Right atrium auricular region (tissue), 2 donors: ENCODE measurements at regions not wholly inside any gene's neighbourhood (a gene's known extent, or its start where the extent isn't known, plus 50 kb on each side); places are given as distances from the start of the nearest gene placed in this dataset.

Experiments
- DNase-seq: peaks from one replicate; pipeline ENCODE4 v3.0.0-alpha.2; 2019; ENCODE audit warnings: low spot score
- H3K27ac ChIP-seq, 2 donors: fragments of 200-600 bp; sonication (generic); 1 replicate in 1 of 2; 2 replicates in 1 of 2; pipeline ENCODE4 v1.5.1; 2016 to 2019
- H3K27me3 ChIP-seq, 2 donors: fragments of 200-600 bp; sonication (generic); one replicate each; pipeline versions ENCODE4 v1.5.1 to v1.6.0; 2017 to 2019
- H3K36me3 ChIP-seq: fragments of 200-600 bp; sonication (generic); one replicate; pipeline ENCODE4 v1.5.1; 2016
- H3K4me1 ChIP-seq, 2 donors: fragments of 200-600 bp; sonication (generic); one replicate each; pipeline versions ENCODE4 v1.5.1 to v1.6.0; 2017 to 2019
- H3K4me3 ChIP-seq, 2 donors: fragments of 200-600 bp; sonication (generic); 1 replicate in 1 of 2; 2 replicates in 1 of 2; pipeline ENCODE4 v1.5.1; 2017 to 2019; ENCODE audit warnings: mild to moderate bottlenecking in 1 of 2, moderate library complexity in 1 of 2
- H3K9me3 ChIP-seq, 2 donors: fragments of 200-600 bp; sonication (generic); one replicate each; pipeline ENCODE4 v1.5.1; 2019
- CTCF ChIP-seq, 2 donors: fragments of 200-600 bp; sonication (generic); IDR thresholded peaks; one replicate each; pipeline ENCODE4 v1.5.1; 2019; ENCODE audit warnings: antibody characterized with exemption in 2 of 2

DNA sequence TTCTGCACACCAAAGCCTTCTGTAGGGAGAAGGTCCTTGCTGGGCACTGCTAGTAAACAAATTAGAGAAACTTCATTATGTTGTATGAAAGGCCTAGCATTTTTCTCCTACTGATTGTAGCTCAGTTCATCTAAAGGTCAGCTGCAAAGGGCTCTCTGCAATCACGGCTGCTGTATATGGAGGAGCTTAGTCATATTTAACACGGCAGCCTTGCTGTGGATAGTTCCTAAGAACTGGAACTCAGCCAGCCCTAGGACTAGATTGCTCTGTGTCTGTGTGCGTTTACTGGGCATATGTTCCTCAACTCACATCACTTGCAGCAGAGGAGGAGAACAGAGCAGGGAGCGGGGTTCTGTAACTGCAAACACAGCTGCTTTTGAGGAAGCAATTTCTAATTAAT is 1103.9 kb upstream of the KLHL29 start:
- peaks cover 0 to 12% of the 10 kb centered on the region in 2 donors for H3K4me1 ChIP-seq
- H3K4me3 ChIP-seq: no peak overlapping the region
- no peak for TF ChIP-seq CTCF (IDR thresholded peaks at IDR 0.05)
- DNase-seq: no peak
- H3K27ac ChIP-seq: no peak overlapping the region
- H3K27me3 ChIP-seq: no peaks in the 10 kb centered on the region
- no peaks in the 10 kb centered on the region for H3K36me3 ChIP-seq
- no peaks in the 10 kb centered on the region for H3K9me3 ChIP-seq

DNA sequence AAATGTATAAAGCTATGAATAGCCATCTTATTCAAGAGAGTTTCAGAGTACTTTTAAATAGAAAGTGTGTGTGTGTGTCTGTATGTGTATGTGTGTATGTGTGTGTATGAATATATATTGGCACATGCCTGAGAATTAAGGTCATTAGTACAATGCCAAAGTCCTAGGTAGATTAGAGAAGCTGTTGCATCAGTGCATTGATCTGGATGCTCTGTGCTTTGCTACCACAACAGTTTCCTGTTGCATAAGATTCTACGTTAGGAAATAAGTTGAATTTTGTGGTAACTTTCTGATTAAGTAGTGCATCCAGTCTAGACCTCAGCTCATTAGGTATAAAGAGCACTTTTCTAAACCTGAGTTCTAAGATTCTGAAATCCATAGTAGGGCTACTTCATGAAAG is 1102.8 kb upstream of the KLHL29 start:
- H3K27me3 ChIP-seq: no peaks in the 10 kb centered on the region
- no peak for DNase-seq
- H3K9me3 ChIP-seq: no peaks in the 10 kb centered on the region
- no peak for TF ChIP-seq CTCF (IDR thresholded peaks at IDR 0.05)
- H3K36me3 ChIP-seq: no peaks in the 10 kb centered on the region
- no peak overlapping the region for H3K27ac ChIP-seq
- no peak overlapping the region for H3K4me3 ChIP-seq
- peaks cover 0 to 12% of the 10 kb centered on the region in 2 donors for H3K4me1 ChIP-seq

GRCh38 chr2:22282916-22283315 is 1102.1 kb upstream of the KLHL29 start:
- no peak overlapping the region for H3K27ac ChIP-seq
- no peak for DNase-seq
- no peak overlapping the region for H3K4me3 ChIP-seq
- TF ChIP-seq CTCF (IDR thresholded peaks at IDR 0.05): no peak
- H3K9me3 ChIP-seq: no peaks in the 10 kb centered on the region
- no peaks in the 10 kb centered on the region for H3K27me3 ChIP-seq
- no peaks in the 10 kb centered on the region for H3K36me3 ChIP-seq
- peaks cover 0 to 12% of the 10 kb centered on the region in 2 donors for H3K4me1 ChIP-seq

DNA sequence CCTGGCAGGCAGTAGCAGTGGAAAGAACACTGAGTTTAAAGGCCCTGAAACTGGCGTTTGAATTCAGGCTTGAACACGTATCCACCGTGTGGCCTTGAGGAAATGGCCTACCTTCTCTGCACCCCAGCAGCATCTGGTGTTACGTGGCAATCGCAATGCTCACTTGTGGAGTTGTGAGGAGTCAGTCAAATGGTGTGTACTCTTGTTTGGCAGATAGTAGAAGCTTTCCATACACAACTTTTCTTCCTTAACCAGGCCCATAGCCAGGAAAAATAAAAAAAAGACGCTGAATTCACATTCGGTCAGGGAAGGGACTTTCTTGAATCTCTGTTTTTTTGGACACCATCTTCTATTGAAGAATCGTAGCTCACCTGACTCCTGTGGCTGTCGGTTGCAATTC is 1101.5 kb upstream of the KLHL29 start:
- no peak overlapping the region for H3K27ac ChIP-seq
- H3K4me3 ChIP-seq: no peak overlapping the region
- no peak for TF ChIP-seq CTCF (IDR thresholded peaks at IDR 0.05)
- no peaks in the 10 kb centered on the region for H3K9me3 ChIP-seq
- DNase-seq: no peak
- H3K4me1 ChIP-seq: peaks cover 0 to 12% of the 10 kb centered on the region in 2 donors
- no peaks in the 10 kb centered on the region for H3K36me3 ChIP-seq
- no peaks in the 10 kb centered on the region for H3K27me3 ChIP-seq

DNA sequence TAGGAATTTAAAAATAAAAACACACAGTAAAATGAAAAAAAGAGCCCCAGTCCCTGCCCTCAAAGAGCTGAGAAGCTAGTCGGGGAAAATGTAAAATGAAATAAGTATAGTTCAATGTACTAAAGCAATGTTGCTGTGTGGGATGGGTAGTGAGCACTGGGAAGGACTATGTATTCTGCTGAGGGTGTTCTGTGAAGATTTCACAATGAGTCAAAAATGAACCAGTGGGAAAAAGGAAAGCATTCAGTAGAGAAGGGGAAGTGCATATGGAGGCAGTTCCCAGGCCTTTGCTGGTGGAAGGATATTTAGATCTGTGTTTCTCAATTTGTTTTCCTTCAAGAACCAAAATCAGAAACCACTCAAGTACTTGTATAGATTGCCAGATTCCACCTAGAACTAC is 1094.7 kb upstream of the KLHL29 start:
- no peaks in the 10 kb centered on the region for H3K36me3 ChIP-seq
- H3K4me3 ChIP-seq: no peak overlapping the region
- no peaks in the 10 kb centered on the region for H3K27me3 ChIP-seq
- no peak for TF ChIP-seq CTCF (IDR thresholded peaks at IDR 0.05)
- no peaks in the 10 kb centered on the region for H3K4me1 ChIP-seq
- H3K27ac ChIP-seq: no peak overlapping the region
- no peak for DNase-seq
- H3K9me3 ChIP-seq: no peaks in the 10 kb centered on the region

GRCh38 chr2:22290909-22291473 is 1094.0 kb upstream of the KLHL29 start:
- Histone ChIP-seq H3K36me3 (no peaks in the 10 kb centered on the region), H3K4me1 (no peaks in the 10 kb centered on the region), H3K9me3 (no peaks in the 10 kb centered on the region), H3K27me3 (no peaks in the 10 kb centered on the region), H3K4me3 (no peak overlapping the region), H3K27ac (no peak overlapping the region)
- no peak for DNase-seq
- TF ChIP-seq CTCF (IDR thresholded peaks at IDR 0.05): no peak
